Trophoblast cell (in vitro differentiated cells and primary cell): ENCODE measurements at regions not wholly inside any gene's neighbourhood (a gene's known extent, or its start where the extent isn't known, plus 50 kb on each side); places are given as distances from the start of the nearest gene placed in this dataset.
A peak's percentile ranks its signal among the peaks of the same experiment; 100 is the strongest.

Experiments used
- DNase-seq, 2 donors: peaks; one replicate each; pipeline ENCODE4 v3.0.0-alpha.2; 2016
- H2AFZ ChIP-seq: 2 replicates; pipeline ENCODE4 v1.6.1; 2013; ENCODE audit warnings: low read length, moderate library complexity, mild to moderate bottlenecking; ENCODE audit not compliant: insufficient read depth, poor library complexity
- H2AK5ac ChIP-seq: 2 replicates; pipeline ENCODE4 v1.6.1; 2013; ENCODE audit warnings: mild to moderate bottlenecking, low read length
- H2BK120ac ChIP-seq: 2 replicates; pipeline ENCODE4 v1.6.1; 2013; ENCODE audit warnings: low read length, mild to moderate bottlenecking, moderate library complexity; ENCODE audit not compliant: insufficient read depth, poor library complexity
- H2BK12ac ChIP-seq: 2 replicates; pipeline ENCODE4 v1.6.1; 2013; ENCODE audit warnings: mild to moderate bottlenecking, low read length, moderate library complexity
- H2BK5ac ChIP-seq: 2 replicates; pipeline ENCODE4 v1.6.1; 2013; ENCODE audit warnings: low read length, low read depth, moderate library complexity, mild to moderate bottlenecking; ENCODE audit not compliant: poor library complexity
- H3K14ac ChIP-seq: 2 replicates; pipeline ENCODE4 v1.6.1; 2013; ENCODE audit warnings: mild to moderate bottlenecking, low read length
- H3K18ac ChIP-seq: 2 replicates; pipeline ENCODE4 v1.6.1; 2013; ENCODE audit warnings: mild to moderate bottlenecking, low read length
- H3K23ac ChIP-seq: 2 replicates; pipeline ENCODE4 v1.6.1; 2013; ENCODE audit warnings: low read length
- H3K27ac ChIP-seq: 2 replicates; pipeline ENCODE4 v1.5.1; 2013; ENCODE audit warnings: low read depth, mild to moderate bottlenecking, inconsistent platforms, low read length, moderate library complexity
- H3K27me3 ChIP-seq: 2 replicates; pipeline ENCODE4 v1.6.1; 2013; ENCODE audit warnings: inconsistent platforms, mild to moderate bottlenecking, low read length, moderate library complexity; ENCODE audit not compliant: insufficient read depth
- H3K36me3 ChIP-seq, 2 experiments: 1 replicate in 1 of 2; 2 replicates in 1 of 2; pipeline ENCODE4 v1.6.1; 2013; ENCODE audit warnings: low read length in 2 of 2, mild to moderate bottlenecking in 2 of 2, moderate library complexity in 1 of 2; ENCODE audit not compliant: insufficient read depth in 2 of 2, control insufficient read depth in 1 of 2
- H3K4ac ChIP-seq: 2 replicates; pipeline ENCODE4 v1.6.1; 2013; ENCODE audit warnings: low read depth, mild to moderate bottlenecking, low read length, moderate library complexity
- H3K4me1 ChIP-seq, 2 experiments: 1 replicate in 1 of 2; 2 replicates in 1 of 2; pipeline ENCODE4 v1.6.1; 2013; ENCODE audit warnings: low read length in 2 of 2, mild to moderate bottlenecking in 2 of 2, moderate library complexity in 1 of 2; ENCODE audit not compliant: insufficient read depth in 2 of 2, control insufficient read depth in 1 of 2
- H3K4me2 ChIP-seq: 2 replicates; pipeline ENCODE4 v1.6.1; 2013; ENCODE audit warnings: inconsistent platforms, mild to moderate bottlenecking, low read length, moderate library complexity
- H3K4me3 ChIP-seq: 2 replicates; pipeline ENCODE4 v1.5.1; 2013; ENCODE audit warnings: mild to moderate bottlenecking, low read depth, low read length, inconsistent platforms
- H3K79me1 ChIP-seq: one replicate; pipeline ENCODE4 v1.6.1; 2013; ENCODE audit warnings: low read length
- H3K79me2 ChIP-seq: 2 replicates; pipeline ENCODE4 v1.6.1; 2013; ENCODE audit warnings: low read length, mild to moderate bottlenecking; ENCODE audit not compliant: control insufficient read depth, insufficient read depth, poor library complexity
- H3K9ac ChIP-seq: 2 replicates; pipeline ENCODE4 v1.6.1; 2013; ENCODE audit warnings: mild to moderate bottlenecking, low read length
- H3K9me3 ChIP-seq: 2 replicates; pipeline ENCODE4 v1.6.1; 2013; ENCODE audit warnings: low read depth, mild to moderate bottlenecking, control low read depth, inconsistent platforms, low read length; ENCODE audit not compliant: insufficient read depth
- H4K12ac ChIP-seq: 2 replicates; pipeline ENCODE4 v1.6.1; 2013; ENCODE audit warnings: low read depth, mild to moderate bottlenecking, low read length, moderate library complexity
- H4K8ac ChIP-seq: 2 replicates; pipeline ENCODE4 v1.6.1; 2013; ENCODE audit warnings: low read depth, mild to moderate bottlenecking, low read length, moderate library complexity
- H4K91ac ChIP-seq: one replicate; pipeline ENCODE4 v1.6.1; 2013; ENCODE audit warnings: low read depth, mild to moderate bottlenecking, low read length, moderate library complexity
- WGBS: extraction: QIAGEN DNeasy Blood & Tissue Kit; methylation state at CpG from one replicate; pipeline ENCODE4 v1.1.7; 2013; ENCODE audit warnings: missing lambda C conversion rate; ENCODE audit not compliant: insufficient read length, insufficient coverage; ENCODE audit errors: extremely low coverage; 5-methylcytosine and 5-hydroxymethylcytosine counted together

DNA sequence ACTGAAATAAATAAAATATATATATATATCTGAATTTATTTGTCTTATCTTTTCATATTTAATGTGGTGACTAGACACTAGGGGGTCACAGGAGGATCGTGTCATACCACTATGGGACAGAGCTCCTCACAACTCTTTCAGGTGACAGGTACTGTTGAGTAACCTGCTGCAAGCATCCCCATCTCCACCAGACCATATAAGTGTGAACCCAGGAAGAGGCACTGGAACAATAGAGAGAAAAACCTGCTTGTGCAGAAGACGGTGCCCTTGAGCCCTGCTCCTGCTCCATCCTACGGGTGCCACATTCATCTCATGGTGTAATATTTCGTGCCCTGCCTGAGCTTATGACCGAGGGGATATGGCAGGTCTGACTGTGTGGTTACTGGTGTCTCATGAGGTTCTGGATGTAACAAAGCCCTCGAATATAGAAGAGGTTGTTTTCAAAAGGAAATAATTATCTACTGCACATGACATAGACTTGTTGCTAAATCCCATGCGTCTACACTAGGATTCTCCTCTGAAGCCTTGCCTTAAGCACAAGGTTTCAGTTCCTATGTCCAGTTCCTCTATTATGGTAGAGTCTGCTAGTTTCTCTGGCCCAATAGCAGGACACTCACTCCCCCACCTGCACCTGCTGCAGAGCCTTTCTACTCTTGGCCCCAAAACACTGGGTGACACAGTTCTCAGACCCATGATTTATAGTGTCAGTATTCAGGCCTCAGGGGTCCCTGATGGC is 70.4 kb downstream of the GGTLC2 start:
- H3K27ac ChIP-seq = no peak overlapping the region
- H3K27me3 ChIP-seq = peaks cover 2% of the 10 kb centered on the region
- no peaks in the 10 kb centered on the region for H3K79me2 ChIP-seq
- no peak overlapping the region for H2AFZ ChIP-seq
- no peak overlapping the region for H3K4me2 ChIP-seq
- no peak overlapping the region for H4K8ac ChIP-seq
- no peak overlapping the region for H3K14ac ChIP-seq
- no peak overlapping the region for H3K4me3 ChIP-seq
- H2BK5ac ChIP-seq = no peak overlapping the region
- peak in 1 of 2 donors; percentile 20 for DNase-seq
- H4K91ac ChIP-seq = no peak overlapping the region
- no peak overlapping the region for H3K4ac ChIP-seq
- no peaks in the 10 kb centered on the region for H3K4me1 ChIP-seq
- no peak overlapping the region for H2AK5ac ChIP-seq
- H3K79me1 ChIP-seq = no peaks in the 10 kb centered on the region
- WGBS = no CpG with 5 or more reads among the region's 7 CpGs
- no peak overlapping the region for H3K23ac ChIP-seq
- H2BK120ac ChIP-seq = no peak overlapping the region
- H3K36me3 ChIP-seq = no peaks in the 10 kb centered on the region
- H3K9me3 ChIP-seq = no peaks in the 10 kb centered on the region
- no peak overlapping the region for H3K18ac ChIP-seq
- no peak overlapping the region for H2BK12ac ChIP-seq
- no peak overlapping the region for H4K12ac ChIP-seq
- no peak overlapping the region for H3K9ac ChIP-seq

- Histone ChIP-seq H2BK120ac (no peak overlapping the region), H3K4ac (no peak overlapping the region), H2AFZ (no peak overlapping the region), H3K36me3 (no peaks in the 10 kb centered on the region), H3K9ac (no peak overlapping the region), H3K23ac (no peak overlapping the region), H3K79me1 (no peaks in the 10 kb centered on the region), H2BK5ac (no peak overlapping the region), H3K9me3 (no peaks in the 10 kb centered on the region), H3K14ac (no peak overlapping the region), H3K4me2 (no peak overlapping the region), H3K27me3 (peaks cover 2% of the 10 kb centered on the region), H3K27ac (no peak overlapping the region), H4K8ac (no peak overlapping the region), H2BK12ac (no peak overlapping the region), H2AK5ac (no peak overlapping the region), H4K91ac (no peak overlapping the region), H3K79me2 (no peaks in the 10 kb centered on the region), H4K12ac (no peak overlapping the region), H3K4me1 (no peaks in the 10 kb centered on the region), H3K18ac (no peak overlapping the region), H3K4me3 (no peak overlapping the region)
- no peak for DNase-seq
- WGBS = no CpG with 5 or more reads among the region's 6 CpGs
Measured at GRCh38 chr22:22716136-22716665, 71.8 kb downstream of the GGTLC2 start.

GRCh38 chr22:22717664-22718063 is 73.2 kb downstream of the GGTLC2 start:
- no peak overlapping the region for H3K4me2 ChIP-seq
- no peak overlapping the region for H2AK5ac ChIP-seq
- no CpG with 5 or more reads among the region's 4 CpGs for WGBS
- H3K36me3 ChIP-seq = no peaks in the 10 kb centered on the region
- no peak overlapping the region for H3K4ac ChIP-seq
- H3K79me2 ChIP-seq = no peaks in the 10 kb centered on the region
- no peak overlapping the region for H3K27ac ChIP-seq
- H3K79me1 ChIP-seq = no peaks in the 10 kb centered on the region
- H2BK12ac ChIP-seq = no peak overlapping the region
- H3K23ac ChIP-seq = no peak overlapping the region
- no peak overlapping the region for H3K4me3 ChIP-seq
- no peak overlapping the region for H4K91ac ChIP-seq
- H2AFZ ChIP-seq = no peak overlapping the region
- DNase-seq = no peak
- no peak overlapping the region for H4K8ac ChIP-seq
- no peaks in the 10 kb centered on the region for H3K9me3 ChIP-seq
- no peak overlapping the region for H2BK5ac ChIP-seq
- no peak overlapping the region for H3K18ac ChIP-seq
- H3K14ac ChIP-seq = no peak overlapping the region
- no peak overlapping the region for H4K12ac ChIP-seq
- H3K4me1 ChIP-seq = no peaks in the 10 kb centered on the region
- H3K9ac ChIP-seq = no peak overlapping the region
- peaks cover 2% of the 10 kb centered on the region for H3K27me3 ChIP-seq
- no peak overlapping the region for H2BK120ac ChIP-seq

- Histone ChIP-seq H3K4ac (no peak overlapping the region), H4K91ac (no peak overlapping the region), H3K27me3 (peaks cover 2% of the 10 kb centered on the region), H3K4me3 (no peak overlapping the region), H3K9me3 (no peaks in the 10 kb centered on the region), H3K23ac (no peak overlapping the region), H3K9ac (no peak overlapping the region), H4K8ac (no peak overlapping the region), H2BK120ac (no peak overlapping the region), H4K12ac (no peak overlapping the region), H2BK5ac (no peak overlapping the region), H3K18ac (no peak overlapping the region), H3K79me2 (no peaks in the 10 kb centered on the region), H2AFZ (no peak overlapping the region), H3K79me1 (no peaks in the 10 kb centered on the region), H2AK5ac (no peak overlapping the region), H3K4me2 (no peak overlapping the region), H2BK12ac (no peak overlapping the region), H3K27ac (no peak overlapping the region), H3K36me3 (no peaks in the 10 kb centered on the region), H3K14ac (no peak overlapping the region), H3K4me1 (no peaks in the 10 kb centered on the region)
- peak; percentile 35 to 69 for DNase-seq
- no CpG with 5 or more reads among the region's 3 CpGs for WGBS
Measured at GRCh38 chr22:22720201-22720723, 75.8 kb downstream of the GGTLC2 start.
